GM21360 (cell line): ENCODE measurements at regions not wholly inside any gene's neighbourhood (a gene's known extent, or its start where the extent isn't known, plus 50 kb on each side); places are given as distances from the start of the nearest gene placed in this dataset.

Source experiments
- ATAC-seq: cut with Tn5 transposase; IDR thresholded peaks from one replicate; pipeline ENCODE4 v1.9.1; 2021; ENCODE audit warnings: mild to moderate bottlenecking, moderate library complexity; ENCODE audit not compliant: unreplicated experiment

- no peak for ATAC-seq
Observed at GRCh38 chr2:20539776-20540586, 93.1 kb downstream of the RHOB start.

GRCh38 chr2:20540587-20541293 lies 93.9 kb downstream of the RHOB start:
- no peak for ATAC-seq

- no peak for ATAC-seq
Observed at GRCh38 chr2:20541294-20541640, 94.4 kb downstream of the RHOB start.

- no peak for ATAC-seq
Observed at GRCh38 chr2:20541651-20542050, 94.8 kb downstream of the RHOB start.

- ATAC-seq: no peak
Observed at GRCh38 chr2:20542269-20542668, 95.4 kb downstream of the RHOB start.

GRCh38 chr2:20542746-20543468 lies 96.0 kb downstream of the RHOB start:
- ATAC-seq: no peak

- no peak for ATAC-seq
Observed at GRCh38 chr2:20543469-20544152, 96.7 kb downstream of the RHOB start.

GRCh38 chr2:20544153-20544747 lies 97.4 kb downstream of the RHOB start:
- no peak for ATAC-seq

GRCh38 chr2:20549144-20549543 lies 101.8 kb downstream of the HS1BP3 start:
- no peak for ATAC-seq

- no peak for ATAC-seq
Observed at GRCh38 chr2:20549691-20550348, 101.1 kb downstream of the HS1BP3 start.

GRCh38 chr2:20551260-20551944 lies 99.5 kb downstream of the HS1BP3 start:
- no peak for ATAC-seq

GRCh38 chr2:20551945-20552328 lies 99.0 kb downstream of the HS1BP3 start:
- no peak for ATAC-seq

- no peak for ATAC-seq
Observed at GRCh38 chr2:20552847-20553246, 98.1 kb downstream of the HS1BP3 start.

GRCh38 chr2:20553580-20553979 lies 97.3 kb downstream of the HS1BP3 start:
- no peak for ATAC-seq

- no peak for ATAC-seq
Observed at GRCh38 chr2:20555954-20556353, 94.9 kb downstream of the HS1BP3 start.

GRCh38 chr2:20556756-20557155 lies 94.1 kb downstream of the HS1BP3 start:
- ATAC-seq: no peak

GRCh38 chr2:20557226-20557625 lies 93.7 kb downstream of the HS1BP3 start:
- no peak for ATAC-seq

GRCh38 chr2:20557635-20558034 lies 93.3 kb downstream of the HS1BP3 start:
- ATAC-seq: no peak

- no peak for ATAC-seq
Observed at GRCh38 chr2:20558391-20559150, 92.3 kb downstream of the HS1BP3 start.
